B cell (primary cell): ENCODE measurements at regions not wholly inside any gene's neighbourhood (a gene's known extent, or its start where the extent isn't known, plus 50 kb on each side); places are given as distances from the start of the nearest gene placed in this dataset.

Experiments used
- ATAC-seq: fragments of 200-7000 bp; cut with Tn5 transposase; one replicate; pipeline ENCODE4 v1.10.0; 2021; ENCODE audit warnings: low read depth, mild to moderate bottlenecking, moderate number of reproducible peaks, moderate library complexity
- CTCF ChIA-PET: fragments of 350-600 bp; sonication (Branson Sonifier 250); formaldehyde crosslinking; loops from one replicate; lab custom pipeline; 2021; ENCODE audit warnings: antibody characterized with exemption, inconsistent platforms; lab: Charles Lee
- POLR2A ChIA-PET: fragments of 350-600 bp; sonication (Branson Sonifier 250); formaldehyde crosslinking; loops from one replicate; lab custom pipeline; 2021; ENCODE audit warnings: antibody characterized with exemption; lab: Charles Lee
- DNase-seq: peaks from one replicate; pipeline ENCODE4 v3.0.0; 2013
- H2AFZ ChIP-seq: 2 replicates; pipeline ENCODE4 v1.6.1; 2012; ENCODE audit warnings: mild to moderate bottlenecking, low read depth, low read length; ENCODE audit not compliant: insufficient read depth, poor library complexity, severe bottlenecking
- H3K27ac ChIP-seq, 2 donors: 1 replicate in 1 of 2; 2 replicates in 1 of 2; pipeline ENCODE4 v1.5.1; 2012 to 2013; ENCODE audit warnings: low read length in 2 of 2, mild to moderate bottlenecking in 2 of 2, moderate library complexity in 1 of 2
- H3K27me3 ChIP-seq, 4 experiments: fragments of 200-600 bp in 1 of 4; sonication (generic) in 1 of 4; replicated peaks in 1 of 4; 1 replicate in 2 of 4; 2 replicates in 2 of 4; pipeline versions ENCODE4 v1.6.1 to v1.7.0; 2013 to 2016; ENCODE audit warnings: low read length in 3 of 4, mild to moderate bottlenecking in 2 of 4, mixed read lengths in 1 of 4, moderate library complexity in 1 of 4; ENCODE audit not compliant: insufficient read depth in 4 of 4, control insufficient read depth in 3 of 4; ENCODE audit errors: control extremely low read depth in 1 of 4
- H3K36me3 ChIP-seq, 2 experiments: replicated peaks in 1 of 2; 1 replicate in 1 of 2; 2 replicates in 1 of 2; pipeline versions ENCODE4 v1.6.1 to v1.7.1; 2013; ENCODE audit warnings: low read length in 1 of 2; ENCODE audit not compliant: insufficient read depth in 2 of 2, control insufficient read depth in 1 of 2; ENCODE audit errors: control extremely low read depth in 1 of 2, extremely low read depth in 1 of 2
- H3K4me1 ChIP-seq, 2 donors: fragments of 200-600 bp in 1 of 2; sonication (generic) in 1 of 2; 1 replicate in 1 of 2; 2 replicates in 1 of 2; pipeline versions ENCODE4 v1.5.1 to v1.6.1; 2013 to 2017; ENCODE audit warnings: low read length in 2 of 2; ENCODE audit not compliant: control insufficient read depth in 2 of 2, insufficient read depth in 2 of 2
- H3K4me2 ChIP-seq: replicated peaks from 2 replicates; pipeline ENCODE3; 2012; ENCODE audit warnings: mild to moderate bottlenecking, low read depth, low read length; ENCODE audit not compliant: poor library complexity, severe bottlenecking
- H3K4me3 ChIP-seq, 5 experiments: fragments of 200-600 bp in 1 of 5; sonication (generic) in 1 of 5; 1 replicate in 3 of 5; 2 replicates in 2 of 5; pipeline versions ENCODE4 v1.5.1 to v1.7.0; 2011 to 2016; ENCODE audit warnings: low read length in 4 of 5, mild to moderate bottlenecking in 4 of 5, low read depth in 2 of 5, control low read depth in 1 of 5, moderate library complexity in 1 of 5; ENCODE audit not compliant: insufficient read depth in 1 of 5; ENCODE audit errors: control extremely low read depth in 1 of 5, extremely low read depth in 1 of 5
- H3K79me2 ChIP-seq: fragments of 200-600 bp; sonication (generic); one replicate; pipeline ENCODE4 v1.6.0; 2016; ENCODE audit warnings: low read length; ENCODE audit not compliant: control insufficient read depth, insufficient read depth
- H3K9ac ChIP-seq: fragments of 200-600 bp; sonication (generic); 2 replicates; pipeline ENCODE4 v1.6.1; 2017; ENCODE audit warnings: mild to moderate bottlenecking, low read length, moderate library complexity
- H3K9me3 ChIP-seq, 3 donors: one replicate each; pipeline versions ENCODE4 v1.6.1 to v1.7.1; 2013; ENCODE audit warnings: low read length in 2 of 3; ENCODE audit not compliant: control insufficient read depth in 2 of 3, insufficient read depth in 1 of 3; ENCODE audit errors: control extremely low read depth in 1 of 3
- H4K20me1 ChIP-seq: 2 replicates; pipeline ENCODE4 v1.6.0; 2012; ENCODE audit warnings: mild to moderate bottlenecking, low read length; ENCODE audit not compliant: insufficient read depth, control insufficient read depth, poor library complexity, severe bottlenecking
- H3K27ac Mint-ChIP-seq: one replicate; pipeline ENCODE4 v1.8.0; 2021; ENCODE audit warnings: mixed read lengths
- H3K27me3 Mint-ChIP-seq: one replicate; pipeline ENCODE4 v1.8.0; 2021; ENCODE audit warnings: mixed read lengths
- H3K4me1 Mint-ChIP-seq: one replicate; pipeline ENCODE4 v1.8.0; 2021; ENCODE audit warnings: mixed read lengths
- H3K4me3 Mint-ChIP-seq: one replicate; pipeline ENCODE4 v1.8.0; 2021; ENCODE audit warnings: mixed read lengths
- H3K9me3 Mint-ChIP-seq: one replicate; pipeline ENCODE4 v1.8.0; 2022; ENCODE audit warnings: mixed read lengths; ENCODE audit not compliant: insufficient read depth
- EZH2 ChIP-seq: IDR thresholded peaks from 2 replicates; pipeline ENCODE4 v1.6.1; 2012; ENCODE audit warnings: borderline replicate concordance, low read depth, mild to moderate bottlenecking, moderate library complexity, low read length; ENCODE audit not compliant: insufficient read depth, poor library complexity, severe bottlenecking
- WGBS: methylation state at CpG from one replicate; pipeline ENCODE4 v1.1.5; 2013; ENCODE audit warnings: missing lambda C conversion rate; ENCODE audit not compliant: insufficient coverage; 5-methylcytosine and 5-hydroxymethylcytosine counted together
- intact Hi-C: fragments of 100-400 bp; cut with micrococcal nuclease; formaldehyde crosslinking; loops from one replicate; pipeline ENCODE4 v1.10.0; 2022
- TF ChIP-seq, protein P1 (sequence below): fragments of 200-600 bp; IDR thresholded peaks from one replicate; pipeline ENCODE4 v1.8.0; 2022; ENCODE audit warnings: antibody characterized with exemption, mild to moderate bottlenecking

DNA sequence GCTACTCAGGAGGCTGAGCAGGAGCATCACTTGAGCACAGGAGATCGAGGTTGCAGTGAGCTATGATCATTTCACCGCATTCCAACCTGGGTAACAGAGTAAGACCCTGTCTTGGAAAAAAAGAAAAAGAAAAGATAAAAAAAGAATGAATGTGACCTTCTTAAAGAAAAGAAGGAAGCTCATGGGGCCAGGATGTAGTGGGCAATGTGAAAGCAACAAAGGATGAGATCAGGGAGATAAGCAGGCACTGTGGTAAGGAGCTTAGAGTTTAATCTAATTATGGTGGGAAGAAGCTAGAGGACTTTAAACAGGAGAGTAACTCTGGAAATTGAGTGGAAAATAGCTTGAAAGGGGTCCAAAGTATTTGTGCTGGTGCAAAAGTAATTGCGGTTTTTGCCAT, 231.6 kb upstream of the UBE2E2 start:
- Histone ChIP-seq H3K27me3 (peaks cover 0 to 6% (median under 1%) of the 10 kb centered on the region in 4 experiments), H3K36me3 (no peaks in the 10 kb centered on the region), H3K79me2 (no peaks in the 10 kb centered on the region), H3K4me3 (no peak overlapping the region), H3K9ac (no peak overlapping the region), H3K9me3 (no peaks in the 10 kb centered on the region), H3K27ac (no peak overlapping the region), H4K20me1 (no peaks in the 10 kb centered on the region), H3K4me2 (no peak overlapping the region), H3K4me1 (peaks cover 3 to 6% of the 10 kb centered on the region in 2 donors), H2AFZ (no peak overlapping the region)
- ChIA-PET POLR2A (no interaction called here), CTCF (no interaction called here)
- no peak for ATAC-seq
- TF ChIP-seq, protein P1, sequence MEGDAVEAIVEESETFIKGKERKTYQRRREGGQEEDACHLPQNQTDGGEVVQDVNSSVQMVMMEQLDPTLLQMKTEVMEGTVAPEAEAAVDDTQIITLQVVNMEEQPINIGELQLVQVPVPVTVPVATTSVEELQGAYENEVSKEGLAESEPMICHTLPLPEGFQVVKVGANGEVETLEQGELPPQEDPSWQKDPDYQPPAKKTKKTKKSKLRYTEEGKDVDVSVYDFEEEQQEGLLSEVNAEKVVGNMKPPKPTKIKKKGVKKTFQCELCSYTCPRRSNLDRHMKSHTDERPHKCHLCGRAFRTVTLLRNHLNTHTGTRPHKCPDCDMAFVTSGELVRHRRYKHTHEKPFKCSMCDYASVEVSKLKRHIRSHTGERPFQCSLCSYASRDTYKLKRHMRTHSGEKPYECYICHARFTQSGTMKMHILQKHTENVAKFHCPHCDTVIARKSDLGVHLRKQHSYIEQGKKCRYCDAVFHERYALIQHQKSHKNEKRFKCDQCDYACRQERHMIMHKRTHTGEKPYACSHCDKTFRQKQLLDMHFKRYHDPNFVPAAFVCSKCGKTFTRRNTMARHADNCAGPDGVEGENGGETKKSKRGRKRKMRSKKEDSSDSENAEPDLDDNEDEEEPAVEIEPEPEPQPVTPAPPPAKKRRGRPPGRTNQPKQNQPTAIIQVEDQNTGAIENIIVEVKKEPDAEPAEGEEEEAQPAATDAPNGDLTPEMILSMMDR = no peak
- no peak for TF ChIP-seq EZH2
- H3K9me3 Mint-ChIP-seq = no peaks in the 10 kb centered on the region
- H3K4me3 Mint-ChIP-seq = no peak overlapping the region
- H3K4me1 Mint-ChIP-seq = peaks cover 4% of the 10 kb centered on the region
- WGBS = 90% methylated on average over 3 of the region's 3 CpGs
- H3K27me3 Mint-ChIP-seq = peaks cover 17% of the 10 kb centered on the region
- no peak overlapping the region for H3K27ac Mint-ChIP-seq
- DNase-seq = no peak
- intact Hi-C loops = no loop called here

DNA sequence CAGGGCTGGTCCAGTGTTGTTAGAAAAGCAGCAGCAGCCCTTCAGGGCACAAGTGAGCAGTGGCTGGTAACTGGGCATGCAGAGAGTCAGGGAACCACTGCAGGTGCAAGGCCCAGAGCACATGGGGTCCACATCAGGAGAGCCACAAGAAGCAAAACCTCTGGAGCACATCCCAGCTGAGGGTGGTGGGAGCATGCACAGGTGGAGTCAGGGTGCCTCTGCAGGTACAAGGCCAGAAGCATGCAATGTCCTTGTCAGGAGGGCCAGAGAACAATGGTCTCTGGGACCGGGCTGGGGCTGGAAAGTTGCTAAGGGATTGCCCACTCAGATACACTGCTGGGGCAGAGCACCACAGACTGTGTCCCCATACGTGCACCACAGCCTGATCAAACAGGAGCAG, 226.1 kb upstream of the UBE2E2 start:
- H3K36me3 ChIP-seq = no peaks in the 10 kb centered on the region
- H3K9me3 ChIP-seq = no peaks in the 10 kb centered on the region
- H3K4me1 ChIP-seq = peaks cover 3 to 8% of the 10 kb centered on the region in 2 donors
- no peaks in the 10 kb centered on the region for H3K9me3 Mint-ChIP-seq
- no peak overlapping the region for H3K4me3 ChIP-seq
- POLR2A ChIA-PET = no interaction called here
- TF ChIP-seq, protein P1 = no peak
- TF ChIP-seq EZH2 = no peak
- H3K27ac ChIP-seq = no peak overlapping the region
- no peak overlapping the region for H3K9ac ChIP-seq
- no peaks in the 10 kb centered on the region for H3K79me2 ChIP-seq
- intact Hi-C loops = no loop called here
- H3K4me1 Mint-ChIP-seq = peaks cover 14% of the 10 kb centered on the region
- H4K20me1 ChIP-seq = no peaks in the 10 kb centered on the region
- H3K4me3 Mint-ChIP-seq = no peak overlapping the region
- H3K27me3 Mint-ChIP-seq = no peaks in the 10 kb centered on the region
- H3K27ac Mint-ChIP-seq = no peak overlapping the region
- no peak for ATAC-seq
- H3K4me2 ChIP-seq = no peak overlapping the region
- CTCF ChIA-PET = no interaction called here
- no peak for DNase-seq
- WGBS = 92% methylated on average over 1 of the region's 2 CpGs
- H3K27me3 ChIP-seq = no peaks in the 10 kb centered on the region
- H2AFZ ChIP-seq = peak overlapping the region; percentile 56
